ENCODE measurements at regions not wholly inside any gene's neighbourhood (a gene's known extent, or its start where the extent isn't known, plus 50 kb on each side); places are given as distances from the start of the nearest gene placed in this dataset.

- TF ChIP-seq PRDM2 (tag by site-specific recombination; IDR thresholded peaks at IDR 0.05; ENCODE audit: borderline replicate concordance), result no peak
Measured at GRCh38 chr22:44365832-44366231, 53.1 kb upstream of the SHISAL1 start (continued).

GRCh38 chr22:44365191-44365590, 52.4 kb upstream of the SHISAL1 start:
- Histone ChIP-seq H3K27ac (ENCODE audit: extremely low read depth, low read depth, low read length) (no peak overlapping the region), H3K36me3 (ENCODE audit: control insufficient read depth in 2 of 2, insufficient read depth in 1 of 2, low read length in 2 of 2) (no peaks in the 10 kb centered on the region)

GRCh38 chr22:44364751-44365130, 52.0 kb upstream of the SHISAL1 start:
- no peak for TF ChIP-seq ZNF776 (tag by site-specific recombination; IDR thresholded peaks at IDR 0.05; ENCODE audit: borderline replicate concordance)
- TF ChIP-seq ZFP41 (tag by site-specific recombination; IDR thresholded peaks at IDR 0.05; ENCODE audit: borderline replicate concordance), result no peak
- no peak for TF ChIP-seq ZNF391 (tag by site-specific recombination; IDR thresholded peaks at IDR 0.05; ENCODE audit: borderline replicate concordance, low read depth)
- TF ChIP-seq ZNF335 (tag by site-specific recombination; conservative IDR thresholded peaks at IDR 0.05), result no peak
- no peak for TF ChIP-seq KLF9 (tag by site-specific recombination; IDR thresholded peaks at IDR 0.05; ENCODE audit: low read depth)
- no peak for TF ChIP-seq ZBTB1 (tag by site-specific recombination; IDR thresholded peaks at IDR 0.05)
- TF ChIP-seq ZNF624 (tag by site-specific recombination; IDR thresholded peaks at IDR 0.05), result no peak
- TF ChIP-seq ZNF366 (tag by site-specific recombination; conservative IDR thresholded peaks at IDR 0.05), result no peak
- TF ChIP-seq ZNF580 (tag by site-specific recombination; IDR thresholded peaks at IDR 0.05), result no peak
- TF ChIP-seq SCRT2 (tag by site-specific recombination; IDR thresholded peaks at IDR 0.05), result no peak
- no peak for TF ChIP-seq ZNF354C (tag by site-specific recombination; IDR thresholded peaks at IDR 0.05; ENCODE audit: borderline replicate concordance, low read depth)
- POLR2A ChIA-PET, result no interaction called here
- no peaks in the 10 kb centered on the region for H3K36me3 ChIP-seq (ENCODE audit: control insufficient read depth in 2 of 2, insufficient read depth in 1 of 2, low read length in 2 of 2)

More at GRCh38 chr22:44365191-44365590, 52.4 kb upstream of the SHISAL1 start:
- CTCF ChIA-PET, result interaction anchor here (1.1 to 1.3 kb wide), 2 partner anchors 320 to 500 kb away, joined by 3 read pairs; no protein-coding TSS in a partner anchor
- H3K4me1 ChIP-seq (ENCODE audit: control insufficient read depth, insufficient read depth, low read length), result no peaks in the 10 kb centered on the region
- no peaks in the 10 kb centered on the region for H3K9me3 ChIP-seq (ENCODE audit: control insufficient read depth, insufficient read depth, low read depth, low read length)
- H3K4me3 ChIP-seq (ENCODE audit: low read depth, low read length), result no peak overlapping the region
- POLR2A ChIA-PET, result no interaction called here
- TF ChIP-seq ZNF157 (tag by site-specific recombination; IDR thresholded peaks at IDR 0.05) (no peak), ZNF175 (tag by site-specific recombination; IDR thresholded peaks at IDR 0.05) (no peak), ZNF768 (tag by site-specific recombination; IDR thresholded peaks at IDR 0.05) (peak; percentile 52; the same call in 1 of the 2 replicates), ZNF48 (tag by site-specific recombination; IDR thresholded peaks at IDR 0.05) (no peak)

More at GRCh38 chr22:44364751-44365130, 52.0 kb upstream of the SHISAL1 start:
- no peak overlapping the region for H3K27ac ChIP-seq (ENCODE audit: extremely low read depth, low read depth, low read length)
- H3K9me3 ChIP-seq (ENCODE audit: control insufficient read depth, insufficient read depth, low read depth, low read length), result no peaks in the 10 kb centered on the region
- no peaks in the 10 kb centered on the region for H3K4me1 ChIP-seq (ENCODE audit: control insufficient read depth, insufficient read depth, low read length)
- CTCF ChIA-PET, result interaction anchor here (1.3 kb wide), 1 partner anchor 499 kb away, joined by 3 read pairs; no protein-coding TSS in a partner anchor
- no peak overlapping the region for H3K4me3 ChIP-seq (ENCODE audit: low read depth, low read length)
